Vagina (tissue), 2 donors: ENCODE measurements at regions not wholly inside any gene's neighbourhood (a gene's known extent, or its start where the extent isn't known, plus 50 kb on each side); places are given as distances from the start of the nearest gene placed in this dataset.
"Not testable (repeated sequence)": the region's sequence is repeated elsewhere in the genome, so short reads cannot be mapped to it uniquely, and the experiment has no call there.

Experiments
- CTCF ChIP-seq, 3 experiments: fragments of 450-650 bp in 2 of 3; fragments of 200-600 bp in 1 of 3; sonication (generic) in 1 of 3; IDR thresholded peaks; one replicate each; pipeline ENCODE4 v1.5.1; 2017 to 2019; ENCODE audit warnings: antibody characterized with exemption in 3 of 3, mild to moderate bottlenecking in 2 of 3, moderate library complexity in 2 of 3
- POLR2AphosphoS5 ChIP-seq, 2 donors: sonication (generic); formaldehyde crosslinking; IDR thresholded peaks; one replicate each; pipeline ENCODE4 v1.9.0; 2017; ENCODE audit warnings: antibody characterized with exemption in 2 of 2, mild to moderate bottlenecking in 2 of 2, low read depth in 1 of 2; ENCODE audit not compliant: insufficient read depth in 1 of 2

- not testable (repeated sequence) for TF ChIP-seq CTCF (IDR thresholded peaks at IDR 0.05); POLR2AphosphoS5 (IDR thresholded peaks at IDR 0.05; ENCODE audit: insufficient read depth in 1 of 2, low read depth in 1 of 2)
Observed at GRCh38 chr7:84733976-84734375, 452.9 kb downstream of the SEMA3D start.
